ENCODE measurements at regions not wholly inside any gene's neighbourhood (a gene's known extent, or its start where the extent isn't known, plus 50 kb on each side); places are given as distances from the start of the nearest gene placed in this dataset.

DNA sequence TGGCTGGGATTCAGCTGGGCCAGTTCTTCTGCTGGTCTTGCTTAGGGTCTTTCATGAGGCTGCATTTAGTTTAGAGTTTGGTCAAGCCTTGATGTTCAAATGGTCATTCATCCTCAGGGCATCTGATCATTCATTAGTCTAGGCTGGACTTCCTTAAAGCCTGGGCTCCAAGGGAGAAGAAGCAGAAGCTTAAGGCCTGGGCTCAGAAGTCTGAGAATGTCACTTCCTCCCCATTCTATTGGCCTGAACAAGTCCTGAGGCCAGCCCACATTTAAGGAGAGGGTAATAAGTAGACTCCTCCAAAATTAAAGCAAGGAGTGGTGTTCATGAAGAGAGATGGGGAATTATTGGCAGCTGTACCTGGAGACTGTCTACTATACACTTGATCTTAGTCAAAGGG lies 193.2 kb upstream of the HABP2 start:
- DNase-seq (ENCODE audit: low read depth): no peak

DNA sequence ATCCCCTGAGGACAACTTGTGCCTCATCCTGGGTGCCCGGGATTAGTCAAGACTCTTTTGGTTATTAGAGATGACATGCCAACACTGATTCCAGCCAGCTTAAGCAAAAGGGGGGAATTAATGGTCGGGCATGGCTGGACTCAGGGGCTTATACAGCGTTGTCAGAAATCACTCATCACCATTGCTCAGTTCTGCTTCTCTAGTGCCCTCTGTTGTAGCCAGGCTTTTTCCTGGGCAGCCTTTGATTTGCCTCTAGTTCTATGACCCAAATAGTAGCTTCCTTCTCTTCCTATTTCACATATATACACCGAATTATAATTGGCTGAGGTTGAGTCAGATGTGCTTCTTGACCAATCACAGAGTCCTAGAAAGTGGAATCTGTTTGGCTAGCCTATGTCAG lies 192.0 kb upstream of the HABP2 start:
- DNase-seq (ENCODE audit: low read depth): no peak

DNA sequence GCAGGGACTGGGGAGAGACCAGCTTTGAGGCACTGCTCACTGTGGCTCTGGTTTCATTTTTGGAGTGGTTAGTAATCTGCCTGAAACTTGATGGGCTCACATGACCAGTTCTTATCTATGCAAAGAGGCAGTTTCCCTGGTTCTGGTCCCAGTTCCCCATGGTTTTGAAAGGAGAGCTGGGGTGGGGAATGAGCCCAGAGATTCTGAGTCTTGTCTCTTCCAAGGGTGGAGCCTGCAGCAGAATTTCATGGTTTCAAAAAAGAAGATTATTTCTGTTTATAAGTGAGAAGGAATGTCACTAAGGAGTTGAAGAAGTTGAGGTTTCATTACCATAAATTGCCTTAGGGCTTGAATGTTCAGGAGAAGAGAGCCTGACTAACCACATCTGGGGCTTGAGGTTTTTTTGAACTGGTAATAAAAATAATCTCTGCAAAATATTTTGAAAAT lies 190.2 kb upstream of the HABP2 start:
- DNase-seq (ENCODE audit: low read depth): no peak

DNA sequence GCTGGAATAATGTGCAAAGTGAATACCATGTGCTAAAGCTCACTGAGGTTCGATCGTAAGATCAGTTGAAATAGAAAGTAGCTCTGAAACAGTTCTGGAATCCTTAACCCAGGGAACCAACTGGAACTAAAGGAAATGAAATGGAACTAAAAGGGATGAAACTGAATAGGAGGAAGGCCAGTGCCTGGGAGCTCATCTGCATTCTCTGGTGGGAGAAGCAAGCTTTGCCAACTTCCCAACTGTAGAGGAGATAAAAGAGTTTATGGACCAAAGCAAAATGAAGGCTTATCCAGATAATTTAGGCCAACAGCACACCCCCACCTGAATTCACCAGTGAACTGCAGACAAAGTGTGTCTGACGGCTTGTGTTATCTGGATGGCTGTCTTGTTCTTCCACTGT lies 188.6 kb upstream of the HABP2 start:
- DNase-seq (ENCODE audit: low read depth): no peak

DNA sequence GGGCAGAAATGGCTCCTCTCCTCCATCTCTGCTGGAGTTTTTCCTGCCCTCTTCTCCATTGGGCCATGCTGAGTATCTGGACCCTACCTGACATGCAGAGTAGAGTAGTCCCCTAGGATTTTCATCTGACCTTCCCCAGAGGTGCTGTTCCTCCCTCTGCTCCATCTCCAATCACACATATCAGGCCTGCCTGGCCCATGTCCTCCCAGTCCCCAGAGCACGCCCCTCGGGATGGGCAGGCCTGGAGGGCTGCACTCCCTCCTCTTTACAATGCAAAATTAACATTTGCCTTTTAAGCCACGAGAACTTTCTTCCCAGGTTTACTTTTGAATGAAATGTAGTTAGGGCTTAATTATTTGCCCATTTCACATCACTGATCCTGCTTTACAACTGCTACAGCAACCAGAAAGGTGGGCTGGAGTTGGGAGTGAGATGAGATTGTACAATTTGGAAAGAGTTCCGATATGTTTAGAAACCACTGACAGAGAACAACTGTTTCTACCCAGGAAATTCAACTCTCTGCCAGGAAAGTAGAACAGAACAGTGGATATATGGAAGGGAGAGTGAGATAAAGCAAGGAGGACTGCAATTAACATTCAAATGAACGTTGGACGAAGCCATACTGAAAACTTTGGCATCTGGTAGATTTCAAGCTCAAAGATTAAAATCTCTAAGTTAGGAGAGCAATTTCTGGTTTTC lies 184.0 kb upstream of the HABP2 start:
- no peak for DNase-seq (ENCODE audit: low read depth)

DNA sequence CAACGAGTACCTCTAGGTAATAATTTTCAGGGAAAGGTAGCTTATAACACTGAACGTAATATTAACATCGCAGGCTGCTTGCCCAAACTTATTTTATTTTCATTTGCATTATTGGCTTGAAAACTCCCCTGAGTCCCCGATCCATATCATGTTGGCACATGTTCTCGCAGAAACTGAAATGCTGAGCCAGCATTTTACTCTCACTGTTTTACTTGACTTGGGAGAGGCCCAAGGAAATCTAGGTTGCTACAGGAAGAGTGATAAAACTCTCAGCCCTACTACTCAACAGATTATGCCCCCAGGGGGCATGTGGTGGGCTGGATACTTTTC lies 183.5 kb upstream of the HABP2 start:
- no peak for DNase-seq (ENCODE audit: low read depth)

DNA sequence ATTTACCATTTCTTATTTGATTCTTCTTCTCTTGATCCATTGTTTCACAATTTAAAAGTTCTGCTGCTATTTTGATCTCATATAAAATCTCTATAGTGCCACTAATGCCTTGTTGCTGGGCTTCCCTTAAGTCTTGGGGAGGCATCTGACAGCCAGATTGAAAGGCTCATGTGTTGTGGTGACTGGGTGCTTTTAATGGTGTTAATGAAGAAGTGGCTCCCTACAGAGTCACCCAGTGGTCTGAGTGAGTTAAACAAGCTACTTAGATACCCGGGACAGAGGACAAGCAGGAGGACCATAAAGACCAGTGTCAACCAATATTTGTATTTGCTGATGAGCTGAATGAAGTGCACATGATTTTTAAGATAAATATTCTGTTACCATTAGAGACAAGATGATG lies 176.4 kb upstream of the HABP2 start:
- no peak for DNase-seq (ENCODE audit: low read depth)

DNA sequence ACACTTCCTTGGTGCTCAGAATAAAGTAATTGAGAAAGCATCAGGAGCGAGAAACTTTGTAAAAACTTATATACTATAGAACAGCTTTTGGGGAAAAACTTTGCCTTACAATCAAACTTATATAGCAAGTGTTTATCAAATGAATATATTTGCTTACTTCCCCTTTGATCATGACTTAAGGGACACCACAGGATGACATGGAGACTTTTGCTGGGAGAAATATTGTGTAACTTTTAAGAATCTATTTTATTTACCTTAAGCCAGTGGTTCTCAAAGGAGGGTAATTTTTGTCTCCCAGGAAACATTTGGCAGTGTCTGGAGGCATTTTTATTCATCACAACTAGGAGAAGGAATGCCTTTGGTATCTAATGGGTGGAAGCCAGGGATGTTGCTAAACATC lies 173.8 kb upstream of the HABP2 start:
- no peak for DNase-seq (ENCODE audit: low read depth)

DNA sequence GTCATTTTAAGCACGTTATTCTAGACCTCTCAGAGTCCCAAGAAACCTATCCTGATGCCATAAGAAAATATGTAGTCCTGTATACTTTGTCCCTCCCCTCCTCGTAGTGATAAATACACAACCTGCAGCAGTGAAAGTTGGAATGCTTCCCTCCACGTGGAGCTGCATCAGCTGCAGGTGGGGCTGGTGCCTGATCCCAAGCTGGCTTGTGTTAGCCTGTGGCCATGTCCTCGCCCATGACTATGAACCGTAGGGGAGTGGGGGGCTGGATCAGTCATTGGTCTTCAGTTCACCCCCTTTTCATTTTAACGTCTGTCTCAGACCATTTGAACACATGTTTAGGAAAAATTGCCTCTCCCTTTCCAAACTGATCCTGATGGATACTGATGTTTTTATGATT lies 171.4 kb upstream of the HABP2 start:
- no peak for DNase-seq (ENCODE audit: low read depth)

DNA sequence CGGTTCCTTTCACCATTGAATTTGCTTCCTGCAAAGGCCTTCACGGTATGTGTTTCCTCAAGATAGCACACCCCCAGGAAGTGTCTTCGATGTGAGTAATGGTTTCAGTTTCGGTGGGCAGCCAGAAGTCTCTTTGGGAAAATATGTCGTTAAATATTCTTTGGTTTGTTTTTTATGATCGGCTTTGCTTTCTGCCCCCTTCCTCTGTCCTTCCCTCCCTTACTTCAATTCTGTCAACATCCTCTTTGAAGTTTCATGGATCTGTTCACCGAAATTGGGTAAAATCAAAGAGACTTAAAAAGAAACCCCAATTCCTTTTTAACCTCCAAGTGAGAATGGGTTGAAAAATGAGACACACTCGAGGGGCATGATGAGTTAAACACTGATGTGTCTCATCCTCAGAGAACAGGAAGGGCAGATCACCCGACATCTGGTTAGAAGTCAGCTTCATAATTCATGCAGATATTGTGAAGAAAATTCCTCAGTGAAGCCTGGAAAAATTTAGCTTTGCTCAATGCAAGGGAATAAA lies 170.8 kb upstream of the HABP2 start:
- no peak for DNase-seq (ENCODE audit: low read depth)

DNA sequence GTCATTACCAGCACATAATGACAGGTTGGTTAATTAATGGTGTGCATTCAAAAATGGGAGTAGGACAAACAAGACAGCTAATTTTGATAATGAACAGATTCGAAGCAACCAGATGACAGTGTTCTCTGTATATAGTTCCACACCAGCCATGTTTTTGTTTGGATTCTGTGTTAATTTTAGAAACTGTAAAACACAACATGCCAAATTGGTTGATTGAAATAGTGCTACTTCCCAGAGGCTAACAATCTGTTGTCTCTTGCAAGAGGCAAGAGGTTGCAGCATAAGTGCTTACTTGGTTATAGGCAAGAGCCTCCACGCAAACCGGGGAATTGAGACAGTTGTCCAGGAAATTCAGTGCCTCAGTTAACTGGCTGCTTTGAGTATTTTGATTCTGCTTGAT lies 170.2 kb upstream of the HABP2 start:
- no peak for DNase-seq (ENCODE audit: low read depth)

DNA sequence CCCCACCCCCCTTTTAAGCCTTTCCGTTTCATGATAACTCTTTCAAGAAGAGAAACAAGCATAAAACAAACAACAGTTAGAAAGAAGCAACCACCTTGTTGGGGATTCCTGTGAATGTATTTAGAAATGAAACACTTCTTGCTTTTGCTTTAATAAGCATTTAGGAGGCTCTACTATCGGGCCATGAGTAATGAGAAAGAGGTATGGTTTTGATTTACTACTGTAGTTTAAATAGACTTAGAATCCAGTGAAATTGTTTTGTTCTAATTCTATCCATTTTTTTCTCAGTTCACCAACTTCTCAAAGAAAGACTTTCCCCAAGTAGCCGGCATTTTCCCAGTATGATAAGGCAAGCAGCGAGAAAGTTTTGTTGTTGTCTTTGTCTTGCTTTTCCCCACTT lies 168.7 kb upstream of the HABP2 start:
- no peak for DNase-seq (ENCODE audit: low read depth)

DNA sequence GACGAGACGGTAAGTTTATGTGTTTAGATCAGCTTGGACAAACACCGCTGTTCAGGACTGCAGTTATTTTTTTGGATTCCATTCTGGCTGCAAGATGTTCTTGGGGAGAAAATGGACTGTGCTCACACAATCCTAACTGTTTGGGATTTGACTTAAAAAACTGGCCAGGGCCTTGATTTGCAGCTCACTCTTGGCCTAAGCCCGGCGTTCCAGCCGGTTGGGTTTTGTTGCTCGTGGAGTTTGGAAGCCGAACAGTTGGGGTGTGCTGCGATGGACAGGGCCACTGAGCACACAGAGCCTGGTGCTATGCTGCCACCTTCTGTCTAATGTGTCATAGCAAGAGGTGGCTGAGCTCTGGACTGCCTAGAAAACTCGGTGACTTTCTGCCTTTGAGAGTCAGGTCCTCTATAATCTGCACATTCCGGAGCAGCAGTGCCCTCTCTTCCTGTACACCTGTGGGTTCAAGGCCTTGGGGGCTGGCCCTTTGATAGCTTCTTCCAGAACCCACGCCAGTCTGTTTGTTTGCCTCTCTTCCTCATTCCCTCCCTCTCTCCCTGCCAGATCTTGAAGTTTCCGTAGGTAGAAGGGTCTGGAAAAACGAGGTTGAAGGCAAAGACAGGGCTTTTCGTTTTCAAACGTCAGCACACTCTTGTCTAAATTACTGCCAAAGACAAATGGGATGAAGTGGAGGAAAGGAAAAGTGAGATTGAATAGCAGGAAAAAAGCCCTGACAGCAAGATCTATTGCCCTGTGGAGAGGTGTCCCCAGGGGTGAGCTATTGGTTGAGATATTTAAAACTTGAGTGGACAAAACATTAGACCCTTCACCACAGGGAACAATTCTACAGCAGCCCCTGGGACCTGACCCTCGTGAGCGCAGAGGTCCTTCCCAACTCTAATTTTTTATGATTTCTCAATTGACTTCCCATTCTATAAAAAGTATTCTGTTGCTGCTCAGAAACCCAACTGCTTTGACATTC lies 167.5 kb upstream of the HABP2 start:
- DNase-seq (ENCODE audit: low read depth): peak; percentile 95

DNA sequence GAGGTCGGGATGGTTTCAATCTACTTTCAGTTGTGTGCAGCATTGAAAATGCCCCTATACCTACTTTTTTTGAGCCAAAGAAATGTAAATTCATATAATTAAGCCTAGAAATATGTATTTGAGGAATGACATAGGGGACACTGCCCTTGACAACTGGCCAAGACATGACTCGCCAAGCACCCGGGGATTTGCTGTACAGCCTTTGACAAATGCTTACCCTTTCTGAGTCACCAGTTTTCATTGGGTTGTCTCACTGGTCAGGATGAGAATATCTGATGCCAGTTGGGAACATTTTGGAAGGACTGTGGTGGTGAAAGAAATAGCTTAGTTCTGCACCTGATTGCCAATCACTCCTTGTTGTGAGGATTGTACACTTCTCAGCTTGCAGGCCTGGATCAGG lies 166.8 kb upstream of the HABP2 start:
- no peak for DNase-seq (ENCODE audit: low read depth)

DNA sequence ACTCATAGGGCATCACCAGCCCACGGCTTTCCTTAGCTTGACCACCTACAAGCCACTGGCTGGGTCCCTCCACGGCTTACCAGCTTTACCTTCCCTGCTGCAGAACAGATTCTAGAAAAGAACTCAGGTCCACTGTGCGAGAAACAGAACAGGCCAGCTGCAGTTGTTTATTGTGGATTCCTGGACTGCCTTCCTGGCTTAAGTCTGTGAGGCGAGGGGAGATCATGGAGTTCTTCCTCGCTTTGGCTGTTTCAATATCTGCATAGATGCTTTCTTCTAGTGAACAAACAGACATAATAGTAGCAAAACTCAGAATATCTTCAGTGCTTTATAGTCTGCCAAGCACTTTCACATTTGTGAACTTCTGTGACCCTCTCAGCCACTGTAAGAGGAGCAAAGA lies 162.9 kb upstream of the HABP2 start:
- DNase-seq (ENCODE audit: low read depth): no peak

DNA sequence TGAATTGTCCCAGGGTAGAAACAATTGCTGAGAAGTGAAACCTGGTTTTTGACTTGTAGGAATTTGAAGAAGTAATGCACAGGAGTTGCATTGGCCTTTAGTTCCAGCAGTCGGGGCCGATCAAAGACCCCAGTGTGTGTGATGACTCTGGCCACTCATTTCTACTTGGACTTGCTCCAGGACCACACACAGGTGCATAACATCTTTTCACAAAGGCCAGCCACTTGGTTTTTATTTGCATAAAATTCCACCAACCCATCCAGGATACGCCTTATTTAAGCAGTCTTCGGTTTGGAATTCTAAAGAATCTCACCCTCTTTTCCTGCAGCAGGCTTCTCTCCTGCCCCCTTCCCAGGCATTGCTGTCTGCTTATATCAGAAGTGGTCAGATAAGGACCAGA lies 162.0 kb upstream of the HABP2 start:
- no peak for DNase-seq (ENCODE audit: low read depth)

DNA sequence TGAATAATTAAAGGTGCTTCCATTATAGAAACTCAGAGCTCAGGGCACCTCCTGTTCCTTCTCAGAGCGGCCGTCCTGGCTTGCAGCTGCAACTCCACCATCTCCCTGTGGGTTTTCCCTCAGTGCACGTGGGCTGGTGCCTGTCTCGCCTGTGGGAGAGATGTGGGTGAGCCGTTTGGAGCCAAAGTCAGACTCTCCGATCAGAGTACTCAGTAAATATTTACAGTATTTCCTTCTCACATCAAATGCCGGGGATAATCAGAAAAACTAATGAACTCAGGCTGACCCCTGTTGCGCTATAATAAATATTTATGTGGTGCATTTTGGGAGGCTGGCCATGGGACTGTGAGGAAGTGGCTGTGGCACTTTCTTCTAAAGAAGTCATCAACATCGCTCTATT lies 155.8 kb upstream of the HABP2 start:
- no peak for DNase-seq (ENCODE audit: low read depth)

DNA sequence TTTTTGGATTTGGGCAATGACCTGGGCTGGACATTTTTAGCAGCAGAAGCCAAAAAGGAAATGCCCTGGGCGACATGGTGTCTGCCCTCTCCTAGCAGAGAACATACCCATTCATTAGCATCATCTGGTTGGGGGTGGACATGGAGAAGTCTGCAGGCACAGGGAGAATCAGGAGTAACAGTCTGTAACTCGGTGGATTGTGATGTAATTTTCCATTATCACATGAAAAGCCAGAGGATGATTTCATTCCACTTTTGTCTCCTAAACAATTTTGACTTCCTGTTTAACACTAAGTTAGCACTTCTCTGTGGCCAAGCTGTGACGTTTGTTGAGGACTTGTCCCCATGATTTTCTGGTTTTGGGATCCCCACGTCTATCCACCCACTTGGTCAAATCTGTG lies 153.8 kb upstream of the HABP2 start:
- DNase-seq (ENCODE audit: low read depth): no peak

DNA sequence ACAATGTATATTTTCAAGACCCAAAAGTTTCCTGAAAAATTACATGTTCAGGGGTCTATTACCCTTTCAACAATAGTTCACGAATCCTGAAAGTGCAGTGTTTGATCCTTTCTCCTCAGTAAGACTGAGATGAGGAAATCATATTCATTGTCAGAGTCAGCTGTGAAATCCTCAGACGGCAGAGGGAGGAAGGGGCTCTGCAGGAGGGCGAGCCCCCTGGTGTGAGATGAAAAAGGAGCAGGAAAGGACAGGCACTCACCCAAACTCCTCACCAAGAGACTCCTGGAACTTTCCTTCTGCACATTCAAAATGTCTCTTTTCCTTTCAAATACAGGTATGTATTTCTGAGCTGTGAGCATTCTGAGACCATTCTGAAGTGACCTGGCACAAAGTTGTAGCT lies 150.3 kb upstream of the HABP2 start:
- DNase-seq (ENCODE audit: low read depth): no peak

DNA sequence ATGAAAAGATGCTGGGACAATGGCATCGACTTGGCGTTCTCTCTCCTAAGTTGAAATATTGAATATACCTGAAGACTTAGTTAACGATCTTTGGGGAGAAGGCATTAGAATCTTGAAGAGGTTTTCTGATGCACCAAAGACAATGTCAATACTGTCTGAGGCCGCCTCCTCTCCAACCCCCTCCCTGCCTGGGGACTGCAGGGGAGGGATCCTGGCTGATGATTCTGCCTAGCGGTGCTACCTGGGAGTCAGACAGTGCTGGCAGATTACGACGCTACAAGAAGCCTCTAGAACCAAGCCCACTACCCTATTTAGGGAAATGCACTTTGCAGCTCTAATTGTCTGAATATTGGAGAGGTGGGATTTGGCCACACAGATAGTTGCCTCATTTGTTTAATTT lies 145.6 kb upstream of the HABP2 start:
- DNase-seq (ENCODE audit: low read depth): no peak

DNA sequence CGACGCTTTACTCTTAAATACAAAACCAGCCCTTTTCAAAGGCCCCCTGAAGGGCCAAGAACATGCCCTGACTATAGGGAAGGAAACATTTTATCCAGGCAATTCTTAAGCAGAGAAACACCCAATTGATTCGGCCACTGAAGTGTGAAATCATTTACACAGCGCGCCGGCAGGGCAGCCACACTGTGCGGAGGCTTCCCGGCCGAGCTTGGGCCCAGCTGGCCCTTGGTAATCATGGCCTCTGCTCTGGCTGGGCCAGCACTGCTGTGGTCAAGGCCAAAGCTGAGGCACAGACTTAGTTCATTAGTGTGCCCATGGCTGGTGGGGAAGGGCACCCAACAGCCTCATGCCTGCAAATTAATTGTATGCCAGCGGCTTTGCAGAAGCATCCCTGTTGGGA lies 143.7 kb upstream of the HABP2 start:
- DNase-seq (ENCODE audit: low read depth): no peak

DNA sequence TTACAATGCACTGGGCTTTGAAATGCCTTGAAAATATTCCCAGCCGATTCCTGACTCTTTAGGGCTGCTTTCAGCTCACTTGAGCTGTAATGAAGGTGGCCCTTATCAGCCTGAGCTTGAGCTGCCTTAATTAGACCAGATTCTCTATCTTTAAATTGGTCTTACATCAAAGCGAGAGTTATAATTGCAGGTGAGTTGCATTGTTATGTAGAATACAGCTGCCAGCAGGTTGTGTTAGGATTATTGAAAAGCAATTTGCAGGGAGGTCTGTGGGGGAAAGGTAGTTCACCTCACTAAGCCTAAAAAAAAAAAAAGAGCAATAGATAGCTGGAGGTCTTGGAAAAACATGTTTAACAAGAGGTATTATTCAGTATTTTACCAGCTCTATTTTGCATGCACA lies 142.2 kb upstream of the HABP2 start:
- DNase-seq (ENCODE audit: low read depth): no peak

DNA sequence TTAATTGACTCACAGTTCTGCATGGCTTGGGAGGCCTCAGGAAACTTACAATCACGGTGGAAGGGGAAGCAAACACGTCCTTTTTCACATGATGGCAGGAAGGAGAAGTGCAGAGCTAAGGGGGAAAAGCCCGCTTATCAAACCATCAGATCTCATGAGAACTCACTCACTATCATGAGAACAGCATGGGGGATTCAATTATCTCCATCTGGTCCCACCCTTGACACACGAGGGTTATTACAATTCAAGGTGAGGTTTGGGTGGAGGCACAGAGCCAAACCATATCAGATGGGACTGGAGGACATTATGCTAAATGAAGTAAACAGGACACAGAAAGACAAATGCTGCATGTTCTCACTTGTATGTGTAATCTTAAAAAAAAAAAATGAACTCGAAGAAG lies 141.4 kb upstream of the HABP2 start:
- no peak for DNase-seq (ENCODE audit: low read depth)
